ENCODE measurements at regions not wholly inside any gene's neighbourhood (a gene's known extent, or its start where the extent isn't known, plus 50 kb on each side); places are given as distances from the start of the nearest gene placed in this dataset.

DNA sequence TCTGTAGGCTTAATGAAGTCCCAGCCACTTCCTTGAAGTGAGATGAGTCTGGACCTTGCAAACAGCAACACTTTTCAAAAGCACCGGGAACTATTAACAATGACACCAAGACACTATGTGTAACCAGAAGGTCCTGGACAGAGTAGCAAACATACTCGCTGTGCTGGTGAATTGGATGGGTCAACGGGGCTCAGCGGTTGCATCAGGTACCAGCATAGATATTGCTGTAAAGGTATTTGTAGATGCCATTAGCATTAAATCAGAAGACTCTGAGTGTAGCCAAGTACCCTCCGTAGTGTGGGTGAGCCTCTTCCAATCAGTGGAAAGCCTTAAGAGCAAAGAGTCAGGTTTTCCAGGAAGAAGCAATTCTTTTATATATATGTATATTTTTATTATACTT is 140.5 kb downstream of the IRX2 start:
- DNase-seq (ENCODE audit: low read depth in 1 of 2, low spot score in 1 of 2), result no peak

DNA sequence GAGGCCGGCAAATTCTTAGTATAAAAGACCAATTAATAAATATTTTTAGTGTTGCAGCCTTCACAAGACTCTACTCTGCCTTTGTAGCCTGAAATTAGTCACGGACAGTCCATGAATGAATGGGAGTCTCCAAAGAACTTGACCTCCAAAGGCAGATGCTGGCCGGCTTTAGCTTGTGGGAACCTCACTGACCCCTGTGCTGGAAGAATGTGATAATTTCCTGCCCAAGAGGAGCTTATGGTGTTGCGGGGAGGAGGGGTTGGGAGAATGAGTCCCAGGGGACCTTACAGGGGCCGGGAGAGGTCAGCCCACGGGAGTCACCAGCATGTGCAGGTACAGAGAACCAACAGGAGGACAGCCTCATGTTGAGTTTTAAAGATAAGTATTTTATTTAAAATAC is 143.1 kb downstream of the IRX2 start:
- no peak for DNase-seq (ENCODE audit: low read depth in 1 of 2, low spot score in 1 of 2)

DNA sequence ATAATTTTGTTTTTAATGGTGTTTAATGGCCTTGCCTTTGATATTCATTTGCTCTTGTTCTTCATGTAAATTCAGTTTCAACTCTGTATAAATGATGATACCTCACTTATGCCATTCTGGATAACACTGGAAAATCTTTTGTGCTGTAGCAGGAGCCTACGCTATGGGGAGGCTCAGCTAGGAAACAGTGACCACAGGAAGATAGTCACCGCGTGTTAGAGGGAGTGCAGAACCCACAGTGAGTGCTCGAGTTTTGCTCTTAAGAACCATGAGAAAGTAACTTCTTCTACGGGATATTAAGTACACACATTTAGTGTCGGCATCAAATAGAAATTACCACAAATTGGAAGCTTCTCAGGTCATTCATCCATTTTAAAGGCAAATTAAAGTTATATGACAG is 143.9 kb downstream of the IRX2 start:
- no peak for DNase-seq (ENCODE audit: low read depth in 1 of 2, low spot score in 1 of 2)

DNA sequence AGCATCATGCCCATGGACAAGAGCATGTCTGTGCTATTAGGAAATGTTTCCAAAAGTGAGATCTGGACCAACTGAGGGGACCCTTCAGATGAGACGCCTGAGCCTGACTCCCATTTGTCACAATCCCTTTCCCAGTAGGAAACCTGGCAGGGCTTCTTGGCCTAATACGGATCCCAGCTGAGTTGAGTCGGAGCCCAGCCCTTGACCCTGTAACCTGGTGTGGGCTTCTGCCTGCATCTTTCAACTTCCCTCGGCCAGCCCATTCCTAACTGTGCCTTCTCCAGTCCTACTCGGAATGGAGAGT is 148.3 kb downstream of the IRX2 start:
- DNase-seq (ENCODE audit: low read depth in 1 of 2, low spot score in 1 of 2), result no peak

DNA sequence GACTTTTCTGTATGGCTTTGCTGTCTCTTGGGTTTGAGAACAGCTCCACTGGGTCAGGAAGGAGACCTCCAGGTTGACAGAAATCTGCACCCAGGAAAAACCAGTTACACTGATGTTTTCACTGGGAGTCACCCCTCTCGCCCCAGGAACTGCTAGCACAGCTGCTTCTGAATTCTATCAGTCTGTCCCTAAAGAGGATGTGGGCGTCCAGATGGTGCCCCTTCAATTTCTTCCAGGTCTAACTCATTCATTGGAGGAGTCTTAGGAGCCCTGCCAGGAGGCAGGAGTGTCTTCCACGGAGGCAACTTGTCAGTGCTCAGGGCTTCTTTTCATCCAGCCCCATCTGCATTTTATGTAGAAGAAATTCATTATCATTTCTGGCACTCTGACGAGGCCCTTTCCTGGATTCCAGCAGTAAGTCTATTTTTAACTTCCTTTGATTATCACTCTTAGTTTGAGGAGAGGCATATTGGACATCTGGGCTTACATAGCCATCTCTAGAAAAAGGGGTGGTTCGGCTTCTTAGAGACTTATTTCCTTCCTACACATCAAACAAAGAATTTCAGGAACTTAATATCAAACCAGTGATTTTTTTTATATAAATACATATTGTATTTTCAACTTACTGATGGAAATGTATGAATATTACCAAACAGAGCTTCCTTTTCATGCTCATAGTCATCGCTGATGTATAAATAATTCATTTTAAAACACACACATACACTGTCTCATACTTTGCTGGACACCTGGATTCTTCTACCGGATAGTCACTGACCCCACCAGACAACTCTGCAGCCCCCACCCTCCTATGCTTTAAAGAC is 148.8 kb downstream of the IRX2 start:
- DNase-seq (ENCODE audit: low read depth in 1 of 2, low spot score in 1 of 2), result no peak

DNA sequence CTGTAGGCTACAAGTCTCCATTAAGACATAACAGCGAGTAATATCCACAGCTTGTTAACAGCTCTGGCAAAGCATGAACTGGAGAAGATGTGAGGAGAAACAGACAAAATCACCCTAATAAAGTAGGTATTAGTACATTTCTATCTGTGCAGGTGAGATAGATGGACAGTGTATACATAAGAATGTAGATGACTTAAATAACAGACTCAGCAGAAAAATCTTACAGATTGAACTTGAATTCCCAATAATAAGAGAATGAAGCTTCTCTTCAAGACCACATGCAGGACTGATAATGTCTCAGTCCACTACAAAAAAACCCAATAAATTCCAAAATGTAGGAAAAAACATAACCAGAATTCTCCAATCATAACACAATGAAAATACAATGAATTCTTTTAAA is 153.0 kb downstream of the IRX2 start:
- no peak for DNase-seq (ENCODE audit: low read depth in 1 of 2, low spot score in 1 of 2)

DNA sequence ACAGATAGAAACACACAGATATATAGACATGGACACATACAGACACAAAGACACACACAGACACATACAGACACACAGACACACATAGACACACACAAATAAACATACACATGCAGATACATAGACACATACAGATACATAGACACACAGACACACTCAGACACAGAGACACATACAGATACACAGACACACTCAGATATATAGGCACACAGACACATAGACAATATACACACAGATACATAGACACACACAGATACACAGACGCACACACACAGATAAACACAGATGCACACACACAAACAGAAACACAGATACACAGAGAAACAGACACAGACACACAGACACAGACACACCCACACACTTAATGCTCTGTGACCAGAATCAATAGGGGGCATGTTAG is 156.8 kb downstream of the IRX2 start:
- DNase-seq (ENCODE audit: low read depth in 1 of 2, low spot score in 1 of 2), result no peak

DNA sequence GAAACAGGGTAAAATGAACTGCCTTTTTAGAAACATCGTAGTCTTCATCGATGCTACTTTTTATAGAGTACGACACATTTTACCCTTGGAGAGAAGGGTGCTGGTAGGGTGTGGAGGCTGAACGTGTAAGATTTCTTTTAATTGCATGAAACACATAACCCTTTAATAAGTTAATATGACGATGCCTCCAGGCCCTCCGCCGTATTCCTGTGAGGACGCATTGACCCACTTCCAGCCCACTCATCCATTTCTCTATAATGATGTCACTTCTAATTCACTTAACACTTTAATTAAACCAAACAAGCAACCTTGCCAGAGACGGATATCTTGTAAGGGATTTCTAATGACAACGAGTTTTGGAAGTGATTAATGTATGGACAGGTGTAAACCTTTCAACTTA is 158.7 kb downstream of the IRX2 start:
- no peak for DNase-seq (ENCODE audit: low read depth in 1 of 2, low spot score in 1 of 2)

DNA sequence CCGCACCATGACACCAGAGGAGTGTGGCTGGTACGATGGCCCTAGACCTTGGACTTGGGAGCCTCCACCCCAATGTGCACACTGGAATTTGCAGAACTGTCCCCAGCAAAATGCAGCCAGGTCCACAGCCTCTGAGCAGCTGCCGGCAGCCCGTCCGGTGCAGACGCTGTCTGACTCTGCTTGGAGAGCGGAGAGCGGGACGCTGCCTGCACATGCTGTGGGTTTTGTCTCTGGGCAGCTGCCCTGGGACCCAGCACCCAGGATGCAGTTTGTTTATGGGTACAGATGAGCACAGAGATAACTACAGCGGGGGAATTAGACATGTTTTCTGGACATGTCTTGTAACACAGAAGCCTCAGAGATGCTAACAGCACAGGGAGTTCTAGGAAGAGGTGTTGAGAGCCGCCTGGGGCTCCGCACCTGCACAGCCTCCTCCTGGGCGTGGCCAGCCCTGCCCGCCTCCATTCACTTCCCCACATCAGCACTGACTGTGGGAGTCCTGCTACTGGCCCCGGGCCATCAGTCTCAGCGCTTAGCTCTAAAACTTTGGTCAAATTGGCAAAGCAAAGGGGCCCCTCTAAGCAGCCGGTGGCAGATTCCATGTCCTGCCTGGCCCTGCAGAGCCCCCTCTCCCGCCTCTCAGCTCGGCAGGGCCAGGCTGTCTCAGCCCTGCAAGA is 159.6 kb downstream of the IRX2 start:
- DNase-seq (ENCODE audit: low read depth in 1 of 2, low spot score in 1 of 2), result no peak

DNA sequence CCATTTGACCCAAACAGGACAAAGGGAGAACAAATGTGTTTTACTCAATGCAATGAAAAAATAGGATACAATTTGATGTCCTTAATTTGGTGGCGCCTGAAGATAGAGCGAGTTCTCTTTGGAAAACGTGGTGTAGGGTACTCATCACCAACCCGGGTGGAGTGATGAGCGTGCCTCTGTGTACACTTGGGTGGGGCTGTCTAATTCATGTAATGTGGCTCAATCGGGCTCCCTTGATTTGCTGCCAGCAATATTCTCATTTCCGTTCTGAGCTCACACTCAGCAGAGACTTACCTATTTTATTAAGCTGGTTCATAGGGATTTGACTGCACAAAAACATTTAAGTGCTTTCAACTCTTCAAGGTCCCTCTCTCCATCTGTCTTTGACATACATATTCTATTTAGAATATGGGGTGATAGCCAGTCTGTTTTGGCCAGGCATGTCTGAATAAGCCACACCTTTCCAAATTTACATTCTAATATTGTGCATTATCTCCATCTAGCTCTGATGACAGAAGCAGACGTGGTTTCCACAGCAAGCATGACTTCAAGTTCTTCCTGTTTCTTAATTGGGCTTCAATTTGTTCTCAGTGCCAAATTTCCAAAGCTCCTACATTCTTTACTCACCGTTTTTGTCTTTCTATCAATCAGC is 162.5 kb downstream of the IRX2 start:
- DNase-seq (ENCODE audit: low read depth in 1 of 2, low spot score in 1 of 2), result no peak

DNA sequence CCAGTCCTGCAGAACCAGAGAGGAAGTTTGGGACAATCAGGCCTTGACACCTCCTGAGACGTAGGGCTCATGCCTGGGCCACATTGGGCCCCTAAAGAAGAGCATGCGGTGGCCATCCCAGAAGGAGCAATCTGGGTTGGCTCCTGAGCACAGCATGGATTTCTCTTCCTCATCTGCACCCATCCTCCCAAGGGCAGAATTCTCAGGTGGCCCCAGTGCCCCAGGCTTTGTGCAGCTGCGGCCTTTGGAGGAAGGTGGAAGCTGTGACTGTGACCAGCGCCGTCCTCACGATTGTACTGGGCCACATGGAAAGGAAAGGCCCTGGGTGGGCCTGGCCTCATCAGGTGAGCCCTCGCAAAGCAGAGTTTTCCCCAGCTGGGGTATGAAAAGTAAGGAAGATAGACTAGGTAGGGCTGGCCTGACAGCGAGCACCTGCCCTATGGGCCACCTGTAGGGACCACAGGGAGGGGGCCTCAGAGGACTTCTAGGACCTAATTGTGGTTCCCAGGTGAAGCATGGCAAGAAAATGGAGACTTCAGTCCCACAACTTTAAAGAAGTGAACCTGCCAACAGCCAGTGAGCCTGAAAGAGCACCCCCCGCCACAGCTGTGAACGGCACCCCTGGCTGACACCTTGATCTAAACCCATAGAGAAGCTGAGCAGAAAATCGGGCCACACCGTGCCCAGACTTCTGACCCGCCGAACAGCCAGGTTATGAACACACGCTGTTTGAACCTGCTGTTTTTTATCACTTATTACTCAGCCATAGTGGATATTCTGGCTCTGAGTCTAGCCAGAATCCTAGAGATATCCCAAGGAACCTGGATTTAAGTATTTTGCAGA is 164.1 kb downstream of the IRX2 start:
- DNase-seq (ENCODE audit: low read depth in 1 of 2, low spot score in 1 of 2), result no peak

DNA sequence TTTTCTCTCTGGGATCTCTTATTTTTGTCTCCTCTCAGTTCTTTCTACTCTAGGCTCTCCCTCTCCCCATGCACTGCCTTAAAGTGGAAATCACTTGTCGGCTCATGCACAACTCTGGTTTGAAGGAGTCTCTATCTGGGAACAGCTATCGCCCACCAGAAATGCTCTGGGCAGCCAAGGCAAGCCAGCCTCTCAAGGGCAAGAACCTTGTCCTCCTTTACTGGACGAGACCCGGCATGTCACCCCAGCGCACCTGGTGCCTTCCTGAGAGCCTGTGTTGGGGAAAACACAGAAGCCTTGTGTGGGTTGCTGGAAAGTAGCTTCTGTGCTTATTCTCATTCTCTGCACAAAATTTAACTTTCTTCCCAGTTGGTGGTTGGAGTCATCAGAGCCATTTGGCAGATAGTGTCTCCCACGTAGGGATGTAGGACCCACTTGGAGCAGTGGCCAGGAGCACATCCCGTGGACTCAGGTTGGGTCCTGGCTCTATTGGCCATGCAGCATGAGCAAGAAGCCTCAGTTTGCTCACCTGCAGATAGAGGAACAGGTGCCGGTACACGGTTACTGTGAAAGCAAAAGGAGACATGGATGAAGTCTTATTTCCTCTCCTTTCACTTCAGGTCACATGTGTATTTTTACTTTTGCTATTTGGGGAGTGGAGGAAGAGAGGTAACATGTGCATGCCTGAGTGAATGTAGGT is 165.3 kb downstream of the IRX2 start:
- DNase-seq (ENCODE audit: low read depth in 1 of 2, low spot score in 1 of 2), result no peak

DNA sequence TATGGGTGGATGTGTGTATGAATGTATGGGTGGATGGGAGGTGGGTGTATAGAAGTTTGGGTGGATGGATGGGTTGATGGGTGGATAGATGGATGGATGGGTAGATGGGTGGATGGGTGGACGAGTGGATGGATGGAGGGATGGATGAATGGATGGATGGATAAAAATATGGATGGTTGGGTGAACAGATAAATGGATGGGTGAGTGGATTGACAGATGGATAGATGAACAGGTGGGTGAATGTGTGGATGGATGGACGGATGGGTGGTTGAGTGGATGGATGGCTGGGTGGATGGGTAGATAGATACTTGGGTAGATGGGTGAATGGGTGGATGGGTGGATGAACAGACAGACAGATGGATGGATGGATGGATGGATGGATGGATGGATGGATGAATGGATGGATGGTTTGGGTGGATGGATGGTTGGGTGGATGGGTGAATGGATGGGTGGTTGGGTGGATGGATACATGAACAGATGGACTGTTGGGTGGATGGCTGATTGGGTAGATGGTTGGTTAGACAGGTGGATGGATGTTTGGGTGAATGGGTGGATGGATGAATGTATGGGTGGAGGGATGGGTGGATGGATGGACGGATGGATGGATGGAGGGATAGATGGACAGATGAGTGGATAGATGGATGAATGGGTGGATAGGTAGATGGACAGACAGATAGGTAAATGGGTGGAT is 166.8 kb downstream of the IRX2 start:
- DNase-seq (ENCODE audit: low read depth in 1 of 2, low spot score in 1 of 2), result no peak

DNA sequence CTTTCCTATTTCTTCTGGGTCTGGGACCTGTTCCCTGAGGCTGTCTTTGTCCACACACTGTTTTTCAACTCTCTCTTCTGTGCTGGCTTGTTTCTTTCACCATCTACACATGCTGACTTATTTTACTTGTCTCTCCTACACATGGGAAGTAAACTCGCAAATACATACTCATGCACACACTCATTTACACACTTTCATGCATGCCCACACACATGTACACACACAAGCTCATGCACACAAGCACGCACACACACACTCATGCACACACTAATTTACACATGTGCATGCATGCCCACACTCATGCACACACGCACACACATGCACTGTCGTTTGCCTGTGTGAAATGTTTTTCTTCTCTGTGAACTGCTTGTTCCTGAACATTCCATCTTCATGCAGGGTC is 169.0 kb downstream of the IRX2 start:
- no peak for DNase-seq (ENCODE audit: low read depth in 1 of 2, low spot score in 1 of 2)

DNA sequence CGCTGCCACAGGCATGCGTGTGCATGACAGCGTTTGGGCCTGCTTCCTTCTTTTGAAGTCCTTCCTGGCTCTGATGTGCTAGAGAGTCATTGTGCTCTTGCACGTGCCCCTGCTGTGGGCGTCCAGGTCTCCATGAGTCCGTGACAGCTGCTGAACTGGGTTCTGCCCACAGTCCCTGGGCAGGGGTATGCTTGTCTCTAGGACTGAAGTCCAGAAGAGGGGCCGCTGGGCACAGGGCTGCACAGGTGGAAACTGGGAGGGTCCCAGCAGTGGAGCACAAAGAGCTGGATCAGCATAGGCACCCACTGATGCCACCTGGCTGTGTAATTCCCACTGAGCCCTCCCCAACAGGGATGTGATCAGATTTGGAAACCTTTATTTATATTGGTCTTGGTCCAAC is 169.4 kb downstream of the IRX2 start:
- no peak for DNase-seq (ENCODE audit: low read depth in 1 of 2, low spot score in 1 of 2)

DNA sequence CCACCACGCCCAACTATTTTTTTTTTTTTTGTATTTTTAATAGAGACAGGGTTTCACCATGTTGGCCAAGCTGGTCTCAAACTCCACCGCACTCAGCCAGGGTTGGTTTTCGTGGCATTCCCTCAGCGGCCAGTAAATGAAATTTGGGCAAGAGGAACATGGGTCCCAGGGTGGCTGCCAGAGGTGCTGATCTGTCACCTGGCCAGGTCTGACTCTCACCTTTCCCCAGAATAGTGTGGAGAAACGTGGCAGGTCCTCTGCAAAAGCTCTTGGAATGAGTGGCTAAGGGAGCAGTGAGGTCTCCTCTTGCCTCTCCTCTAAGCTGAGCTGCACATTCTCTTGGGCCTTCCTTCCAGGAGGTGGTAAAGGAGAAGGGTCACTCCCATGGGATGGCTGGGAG is 170.1 kb downstream of the IRX2 start:
- no peak for DNase-seq (ENCODE audit: low read depth in 1 of 2, low spot score in 1 of 2)

DNA sequence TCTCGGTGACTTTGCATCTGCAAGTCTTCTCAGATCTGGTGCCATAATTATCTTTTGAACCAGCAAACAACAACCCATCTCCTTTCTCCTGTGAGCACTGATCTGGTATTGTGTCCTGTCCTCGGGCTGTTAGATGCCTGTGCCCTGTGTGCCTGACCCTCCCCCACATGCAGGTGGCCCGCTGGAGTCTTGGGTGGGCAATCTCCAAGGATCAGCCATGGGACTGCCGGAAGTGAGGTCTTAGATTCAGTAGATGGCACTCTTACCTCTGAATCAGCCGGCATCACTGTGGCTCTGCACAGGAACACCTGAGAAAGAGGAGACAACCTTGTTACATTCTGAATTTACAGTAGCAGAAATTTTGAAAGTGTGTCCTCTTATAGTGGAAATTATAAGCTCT is 172.4 kb downstream of the IRX2 start:
- DNase-seq (ENCODE audit: low read depth in 1 of 2, low spot score in 1 of 2), result no peak

DNA sequence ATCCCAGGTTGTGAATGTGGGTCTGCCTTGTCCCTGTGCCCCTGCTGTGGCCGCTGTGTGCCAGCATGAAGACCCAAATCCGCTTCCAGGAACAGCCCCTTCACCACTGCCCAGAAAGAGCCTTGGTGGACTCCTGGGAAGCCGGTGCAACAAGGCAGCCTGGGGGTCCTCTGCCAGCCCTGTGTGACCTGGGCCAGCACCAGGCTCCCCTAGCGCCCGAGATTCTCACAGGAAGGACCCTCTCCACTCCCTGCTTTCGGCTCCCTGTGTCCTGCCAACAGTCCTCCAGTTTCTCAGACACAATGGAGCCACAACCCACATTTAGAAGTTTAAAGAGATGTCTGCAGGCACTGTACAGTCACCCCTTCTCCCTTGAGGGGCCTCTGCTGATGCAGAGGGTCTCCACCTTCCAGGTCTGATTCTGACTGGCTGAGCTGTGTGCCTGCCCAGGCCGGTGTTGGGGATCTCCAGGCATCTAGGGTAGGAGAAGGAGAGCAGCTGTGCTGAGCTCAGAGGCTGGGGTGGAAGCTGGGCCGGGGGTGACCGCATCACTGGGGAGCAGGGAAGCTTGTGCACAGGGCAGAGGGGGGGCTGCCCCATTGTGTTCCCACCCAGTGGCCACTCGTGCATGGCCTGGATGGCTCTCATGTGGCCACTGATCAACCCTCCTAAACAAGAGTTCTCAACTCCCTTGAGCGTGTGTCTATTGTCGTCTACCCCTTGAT is 174.0 kb downstream of the IRX2 start:
- DNase-seq (ENCODE audit: low read depth in 1 of 2, low spot score in 1 of 2), result no peak

DNA sequence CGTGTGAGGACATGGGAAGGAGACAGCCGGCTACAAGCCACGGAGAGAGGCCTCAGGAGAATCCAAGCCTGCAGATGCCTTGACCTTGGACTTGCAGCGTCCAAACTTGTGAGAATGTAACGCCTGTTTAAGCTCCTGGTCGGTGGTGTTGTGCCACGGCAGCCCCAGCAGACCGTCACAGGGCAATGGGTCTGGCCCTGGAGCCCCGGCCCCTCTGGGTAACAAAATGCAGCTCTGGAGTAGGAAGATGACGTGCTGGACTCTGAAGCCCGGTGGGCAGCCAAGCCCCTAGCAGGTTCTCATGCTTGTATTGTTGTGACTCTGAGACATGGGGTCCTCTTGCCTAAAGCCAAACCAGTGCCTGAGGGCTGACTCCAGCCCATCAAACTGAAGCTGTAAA is 174.7 kb downstream of the IRX2 start:
- DNase-seq (ENCODE audit: low read depth in 1 of 2, low spot score in 1 of 2), result no peak

DNA sequence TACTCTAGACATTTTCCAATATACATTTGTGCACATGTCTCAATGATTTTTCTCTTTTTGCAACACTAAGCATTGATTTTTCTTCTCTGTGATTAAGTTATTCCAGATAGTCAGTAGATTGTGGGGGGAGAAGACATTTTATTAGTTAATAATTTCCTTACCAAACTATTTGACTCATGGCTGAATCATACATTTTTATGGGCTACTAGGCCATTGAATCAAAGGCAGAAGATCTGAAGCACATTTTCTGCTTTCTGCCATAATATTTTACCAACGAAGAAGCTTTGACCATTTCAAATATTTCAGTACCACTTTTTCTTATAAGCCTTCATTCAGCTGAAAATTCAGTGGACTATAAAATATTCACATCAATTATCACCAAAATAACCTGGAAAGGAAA is 175.6 kb downstream of the IRX2 start:
- no peak for DNase-seq (ENCODE audit: low read depth in 1 of 2, low spot score in 1 of 2)

All from activated T-helper 1 cell treated with anti-CD3 and anti-CD28 coated beads, Interleukin-2, amount 50 U/mL, for 16 hours (primary cell).